GM12878 (cell line): ENCODE measurements at regions not wholly inside any gene's neighbourhood (a gene's known extent, or its start where the extent isn't known, plus 50 kb on each side); places are given as distances from the start of the nearest gene placed in this dataset.

Source experiments
- ATAC-seq: fragments of 200-7000 bp; cut with Tn5 transposase; 3 replicates; pipeline ENCODE4 v1.9.1; 2020; ENCODE audit warnings: mild to moderate bottlenecking, moderate library complexity
- BruUV-seq: library from RNA; stranded (reverse); fragments of 400-500 nt; replicated peaks from 2 replicates; lab custom pipeline; 2021; lab: Mats Ljungman, UMichigan
- CTCF ChIA-PET: fragments of 300-600 bp; sonication (Branson Sonifier 250); formaldehyde crosslinking; extraction: SDS; loops from one replicate; lab custom pipeline; 2021; ENCODE audit warnings: inconsistent platforms; lab: Yijun Ruan, JAX
- POLR2A ChIA-PET: fragments of 350-600 bp; formaldehyde crosslinking; extraction: SDS; loops from one replicate; lab custom pipeline; 2021; ENCODE audit warnings: inconsistent platforms; lab: Charles Lee
- RAD21 ChIA-PET: fragments of 300-600 bp; sonication (Branson Sonifier 250); formaldehyde crosslinking; loops from one replicate; lab custom pipeline; 2023; ENCODE audit warnings: antibody characterized with exemption; ENCODE audit not compliant: unreplicated experiment; lab: Charles Lee
- SMC1A ChIA-PET: fragments of 300-600 bp; sonication (Branson Sonifier 250); formaldehyde crosslinking; loops from one replicate; lab custom pipeline; 2023; ENCODE audit not compliant: unreplicated experiment, uncharacterized antibody; lab: Charles Lee
- DNase-seq: peaks from one replicate; pipeline ENCODE4 v3.0.0-alpha.2; 2011; ENCODE audit warnings: low read depth, low spot score
- FAIRE-seq: peaks from 3 replicates; lab custom pipeline; 2011; peaks lifted over from hg19 to GRCh38; lab: Jason Lieb, UNC
- H2AFZ ChIP-seq: 2 replicates; pipeline ENCODE4 v1.6.0; 2011; ENCODE audit warnings: low read depth, low read length, control low read depth; ENCODE audit not compliant: control insufficient read depth
- H3K27ac ChIP-seq: 2 replicates; pipeline ENCODE4 v1.5.1; 2011; ENCODE audit warnings: control low read depth; ENCODE audit not compliant: control insufficient read depth, insufficient read depth
- H3K27me3 ChIP-seq, 2 experiments: replicated peaks in 1 of 2; 2 replicates each; pipeline versions ENCODE4 v1.6.0 to v1.6.1; 2011; ENCODE audit warnings: low read length in 1 of 2; ENCODE audit not compliant: control insufficient read depth in 2 of 2, insufficient read depth in 2 of 2
- H3K36me3 ChIP-seq, 2 experiments: 2 replicates each; pipeline ENCODE4 v1.5.1; 2011; ENCODE audit warnings: low read length in 1 of 2; ENCODE audit not compliant: control insufficient read depth in 2 of 2, insufficient read depth in 2 of 2
- H3K4me1 ChIP-seq: 2 replicates; pipeline ENCODE4 v1.6.1; 2011; ENCODE audit warnings: mild to moderate bottlenecking, low read length, moderate library complexity, mixed read lengths; ENCODE audit not compliant: control insufficient read depth, insufficient read depth
- H3K4me2 ChIP-seq: 2 replicates; pipeline ENCODE4 v1.6.0; 2011; ENCODE audit warnings: control low read depth; ENCODE audit not compliant: control insufficient read depth, insufficient read depth
- H3K4me3 ChIP-seq: fragments of 200-600 bp; sonication (generic); 2 replicates; pipeline ENCODE4 v1.5.1; 2016
- H3K79me2 ChIP-seq: 2 replicates; pipeline ENCODE4 v1.6.0; 2011; ENCODE audit warnings: low read length; ENCODE audit not compliant: control insufficient read depth, insufficient read depth
- H3K9ac ChIP-seq: 2 replicates; pipeline ENCODE4 v1.8.0; 2011; ENCODE audit warnings: low read length, control low read depth, mixed read lengths; ENCODE audit not compliant: control insufficient read depth, insufficient read depth
- H3K9me3 ChIP-seq: replicated peaks from 3 replicates; pipeline ENCODE4 v1.5.1; 2011; ENCODE audit warnings: mild to moderate bottlenecking, low read length; ENCODE audit not compliant: control insufficient read depth, insufficient read depth
- H4K20me1 ChIP-seq: 2 replicates; pipeline ENCODE4 v1.6.0; 2011; ENCODE audit not compliant: control insufficient read depth, insufficient read depth
- BCL3 ChIP-seq: IDR thresholded peaks from 2 replicates; pipeline ENCODE4 v1.6.1; 2011; ENCODE audit warnings: borderline replicate concordance, low read depth, mild to moderate bottlenecking, moderate library complexity, low read length; ENCODE audit not compliant: insufficient read depth, poor library complexity, severe bottlenecking
- BMI1 ChIP-seq: fragments of 450-650 bp; IDR thresholded peaks from 2 replicates; pipeline ENCODE4 v1.6.1; 2016; ENCODE audit warnings: mild to moderate bottlenecking, moderate library complexity, borderline replicate concordance
- CREM ChIP-seq: IDR thresholded peaks from 2 replicates; pipeline ENCODE4 v1.6.1; 2014; ENCODE audit warnings: antibody characterized with exemption, low read depth
- CTCF ChIP-seq, 3 experiments: IDR thresholded peaks in 2 of 3; conservative IDR thresholded peaks in 1 of 3; 2 replicates each; pipeline ENCODE4 v1.5.1; 2011; ENCODE audit warnings: low read depth in 3 of 3, low read length in 3 of 3, mild to moderate bottlenecking in 3 of 3, control low read depth in 2 of 3, moderate library complexity in 2 of 3, inconsistent platforms in 1 of 3, mixed read lengths in 1 of 3; ENCODE audit not compliant: control insufficient read depth in 2 of 3, insufficient read depth in 1 of 3; ENCODE audit errors: extremely low read depth in 1 of 3
- FOXM1 ChIP-seq: IDR thresholded peaks from 2 replicates; pipeline ENCODE4 v1.6.1; 2012; ENCODE audit warnings: low read depth, mild to moderate bottlenecking, inconsistent platforms, low read length, moderate library complexity
- HSF1 ChIP-seq: fragments of 150-350 bp; IDR thresholded peaks from 2 replicates; pipeline ENCODE4 v1.6.1; 2014; ENCODE audit warnings: mild to moderate bottlenecking, low read depth, low read length
- KDM1A ChIP-seq: fragments of 200-600 bp; sonication (generic); IDR thresholded peaks from 2 replicates; pipeline ENCODE4 v1.6.1; 2016; ENCODE audit warnings: borderline replicate concordance
- LARP7 ChIP-seq: fragments of 450-650 bp; IDR thresholded peaks from 2 replicates; pipeline ENCODE4 v1.6.1; 2017; ENCODE audit warnings: mild to moderate bottlenecking
- NFYB ChIP-seq: IDR thresholded peaks from 2 replicates; pipeline ENCODE4 v1.6.1; 2011; ENCODE audit warnings: low read depth, mild to moderate bottlenecking, low read length, improper control_type of control experiment, moderate library complexity; ENCODE audit not compliant: insufficient read depth
- NKRF ChIP-seq: fragments of 450-650 bp; conservative IDR thresholded peaks from 2 replicates; pipeline ENCODE4 v1.6.1; 2017; ENCODE audit warnings: mild to moderate bottlenecking, moderate library complexity
- PKNOX1 ChIP-seq: fragments of 450-650 bp; IDR thresholded peaks from 2 replicates; pipeline ENCODE4 v1.6.1; 2016; ENCODE audit warnings: mild to moderate bottlenecking
- POLR2AphosphoS2 ChIP-seq: IDR thresholded peaks from 2 replicates; pipeline ENCODE4 v1.6.1; 2011; ENCODE audit warnings: low read depth, mild to moderate bottlenecking, low read length, improper control_type of control experiment, moderate library complexity
- POU2F2 ChIP-seq: IDR thresholded peaks from 3 replicates; pipeline ENCODE4 v1.6.1; 2011; ENCODE audit warnings: low read depth, mild to moderate bottlenecking, low read length, borderline replicate concordance
- SP1 ChIP-seq: IDR thresholded peaks from one replicate; pipeline ENCODE4 v1.6.1; 2011; ENCODE audit warnings: low read depth, low read length
- SREBF2 ChIP-seq: IDR thresholded peaks from 2 replicates; pipeline ENCODE4 v1.6.1; 2012; ENCODE audit warnings: mild to moderate bottlenecking, low read length
- SRF ChIP-seq, 2 experiments: IDR thresholded peaks; 2 replicates each; pipeline ENCODE4 v1.6.1; 2011; ENCODE audit warnings: low read depth in 2 of 2, low read length in 2 of 2, mild to moderate bottlenecking in 1 of 2, moderate library complexity in 1 of 2
- TBL1XR1 ChIP-seq: IDR thresholded peaks from 2 replicates; pipeline ENCODE4 v1.6.1; 2012; ENCODE audit warnings: low read depth, low read length, improper control_type of control experiment
- YY1 ChIP-seq: IDR thresholded peaks from 2 replicates; pipeline ENCODE4 v1.6.1; 2011; ENCODE audit warnings: low read depth, mild to moderate bottlenecking, low read length
- WGBS: methylation state at CpG from one replicate; pipeline ENCODE4 v1.1.6; 2016; ENCODE audit warnings: low lambda C conversion rate; ENCODE audit not compliant: insufficient replicate concordance, insufficient coverage; ENCODE audit errors: missing lambda C conversion rate; 5-methylcytosine and 5-hydroxymethylcytosine counted together
- in situ Hi-C: fragments of 300-500 bp; cut with MboI; formaldehyde crosslinking; loops from 9 replicates; pipeline ENCODE4 v1.14.3; 2018; ENCODE audit warnings: mixed read lengths
- intact Hi-C: fragments of 100-400 bp; cut with micrococcal nuclease; formaldehyde crosslinking; loops from one replicate; pipeline ENCODE4 v1.14.2; 2022; ENCODE audit not compliant: unreplicated experiment

- ATAC-seq (no peak), FAIRE-seq (no peak), DNase-seq (no peak)
- 0% methylated on average over 1 of the region's 1 CpG for WGBS
- H3K79me2 ChIP-seq = no peaks in the 10 kb centered on the region
- ChIA-PET RAD21 (no interaction called here), CTCF (no interaction called here), POLR2A (no interaction called here), SMC1A (no interaction called here)
- intact Hi-C loops = no loop called here
- H3K4me2 ChIP-seq = no peak overlapping the region
- no peaks in the 10 kb centered on the region; a peak in 1 of 4 replicates for H3K27me3 ChIP-seq
- no peak overlapping the region for H3K27ac ChIP-seq
- in situ Hi-C loops = no loop called here
- no peak overlapping the region for H2AFZ ChIP-seq
- H3K9ac ChIP-seq = no peak overlapping the region
- no peaks in the 10 kb centered on the region for H3K9me3 ChIP-seq
- no peaks in the 10 kb centered on the region for H4K20me1 ChIP-seq
- no peaks in the 10 kb centered on the region for H3K4me1 ChIP-seq
- no TSS peak for BruUV-seq
- H3K36me3 ChIP-seq = no peaks in the 10 kb centered on the region
- no peak overlapping the region for H3K4me3 ChIP-seq
- TF ChIP-seq POLR2AphosphoS2 = no peak
- TF ChIP-seq NFYB = 0 out of 2 replicates have a peak, but pooled peaks have one; percentile 24
- no peak for TF ChIP-seq POU2F2
- TF ChIP-seq CTCF (IDR thresholded peaks at IDR 0.05 in 2 of 3, conservative IDR thresholded peaks at IDR 0.05 in 1 of 3; ENCODE audit: control insufficient read depth in 2 of 3, extremely low read depth in 1 of 3, insufficient read depth in 1 of 3, low read depth in 3 of 3, low read length in 3 of 3) = no peak
- no peak for TF ChIP-seq KDM1A
- no peak for TF ChIP-seq TBL1XR1
- no peak for TF ChIP-seq SP1
- no peak for TF ChIP-seq SREBF2
- TF ChIP-seq CREM = no peak
- TF ChIP-seq FOXM1 = no peak
- TF ChIP-seq YY1 = peak; percentile 37; the same call in 1 of the 2 replicates
- TF ChIP-seq SRF (IDR thresholded peaks at IDR 0.05; ENCODE audit: low read depth in 2 of 2, low read length in 2 of 2) = no peak
- no peak for TF ChIP-seq BCL3
- no peak for TF ChIP-seq HSF1
- TF ChIP-seq LARP7 = no peak
- TF ChIP-seq PKNOX1 = no peak
- no peak for TF ChIP-seq BMI1
- no peak for TF ChIP-seq NKRF
These were observed 225.4 kb downstream of the RBM19 start for GRCh38 chr12:113740699-113741098.
